Colon (tissue), 2 donors: ENCODE measurements at regions not wholly inside any gene's neighbourhood (a gene's known extent, or its start where the extent isn't known, plus 50 kb on each side); places are given as distances from the start of the nearest gene placed in this dataset.

Source experiments
- FAIRE-seq: peaks from 2 replicates; lab custom pipeline; 2012; peaks lifted over from hg19 to GRCh38; lab: Jason Lieb, UNC
- donor health status: control.
- donor health status: control.

- FAIRE-seq, result no peak
These were observed 414.2 kb upstream of the WWC1 start for GRCh38 chr5:167877114-167877722.

DNA sequence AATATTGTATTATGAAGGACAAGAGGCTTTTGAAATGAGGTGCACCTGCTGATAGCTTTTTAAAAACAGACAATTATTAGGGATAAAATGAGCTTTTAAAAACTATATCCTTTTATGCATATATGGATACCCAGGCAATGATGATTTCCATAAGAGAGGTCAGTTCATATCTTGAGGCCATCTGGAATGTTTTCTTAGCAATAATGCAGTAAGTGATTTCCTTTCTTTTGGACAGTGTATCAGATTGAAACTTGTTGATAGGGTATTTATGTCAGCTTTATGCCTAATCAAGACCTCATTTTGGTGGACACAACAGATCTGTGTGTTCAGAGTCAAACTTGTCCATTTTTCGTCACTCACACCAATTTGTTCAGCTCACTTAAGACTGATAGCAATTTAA lies 413.5 kb upstream of the WWC1 start:
- no peak for FAIRE-seq

DNA sequence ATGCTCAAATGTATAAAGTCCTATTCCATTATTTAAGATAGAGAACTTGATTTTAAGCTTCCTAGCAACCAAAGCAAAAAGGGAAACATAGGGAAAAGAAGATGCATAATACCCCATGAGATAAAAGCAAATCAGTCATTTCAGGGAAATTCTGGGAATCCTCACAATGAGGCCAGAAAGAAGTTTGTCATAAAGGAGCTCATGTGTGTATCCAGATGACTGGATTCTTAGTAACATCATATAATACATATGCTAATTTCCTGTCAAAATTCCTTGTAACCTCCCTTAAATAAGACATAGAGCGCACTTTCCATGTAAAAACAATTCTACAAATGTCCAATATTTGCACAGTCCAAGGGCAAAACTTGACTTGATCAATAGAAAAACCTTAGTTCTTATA lies 411.0 kb upstream of the WWC1 start:
- no peak for FAIRE-seq

DNA sequence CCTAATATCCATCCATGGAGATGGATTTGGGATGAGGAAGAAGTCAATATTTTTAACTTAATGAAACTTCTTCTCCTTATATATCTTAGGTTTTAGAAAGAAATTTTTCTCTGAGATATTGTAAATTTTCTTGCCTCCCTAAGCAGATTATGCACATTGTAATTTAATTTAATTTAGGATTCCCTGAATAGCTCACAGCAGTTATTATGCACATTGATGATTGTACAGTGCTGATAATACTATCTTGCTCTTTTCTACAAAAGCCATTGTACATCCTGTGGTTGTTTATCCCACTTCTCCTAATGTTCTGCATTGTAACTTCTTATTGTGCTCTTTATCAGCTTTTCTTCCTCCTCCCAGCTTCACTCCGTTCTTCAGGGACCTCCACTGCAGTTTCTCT lies 410.4 kb upstream of the WWC1 start:
- no peak for FAIRE-seq

DNA sequence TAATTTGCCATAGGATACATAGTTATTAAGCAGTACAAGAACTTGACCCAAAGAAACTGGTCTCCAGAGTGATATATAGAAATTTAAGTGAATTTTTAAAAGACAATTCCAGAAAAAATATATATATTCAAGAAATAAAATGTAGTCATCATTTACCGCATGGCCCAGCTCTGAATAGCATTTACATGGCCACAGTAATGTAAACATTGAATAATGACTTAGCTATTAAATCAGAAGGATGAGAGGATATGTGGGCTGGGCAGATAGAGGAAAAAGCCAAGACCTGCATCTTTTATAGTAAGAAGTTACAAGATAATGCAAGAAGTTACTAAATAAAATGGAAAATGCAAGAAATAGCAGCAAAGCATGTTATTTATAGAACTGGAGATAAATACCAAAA lies 405.2 kb upstream of the WWC1 start:
- FAIRE-seq, result no peak

- no peak for FAIRE-seq
These were observed 403.1 kb upstream of the WWC1 start for GRCh38 chr5:167888393-167888792.

DNA sequence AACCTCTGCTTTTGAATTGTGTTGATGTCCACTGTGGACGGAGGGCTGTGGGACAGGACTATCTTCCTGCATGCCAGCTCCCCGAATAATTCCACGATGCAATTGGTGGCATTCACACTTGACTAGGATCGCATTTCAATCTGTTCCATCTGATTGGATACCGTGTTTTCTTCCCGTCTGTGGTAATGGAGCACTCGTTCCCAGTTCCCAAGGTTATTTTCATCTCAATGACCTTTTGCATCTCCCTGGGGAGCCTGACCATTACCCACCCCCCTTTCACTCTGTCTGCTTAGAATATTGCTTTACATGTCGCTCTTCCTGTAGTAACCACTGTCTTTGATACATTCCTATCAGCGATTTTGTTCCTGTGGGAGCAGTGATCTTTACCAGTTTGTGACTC lies 402.2 kb upstream of the WWC1 start:
- no peak for FAIRE-seq

DNA sequence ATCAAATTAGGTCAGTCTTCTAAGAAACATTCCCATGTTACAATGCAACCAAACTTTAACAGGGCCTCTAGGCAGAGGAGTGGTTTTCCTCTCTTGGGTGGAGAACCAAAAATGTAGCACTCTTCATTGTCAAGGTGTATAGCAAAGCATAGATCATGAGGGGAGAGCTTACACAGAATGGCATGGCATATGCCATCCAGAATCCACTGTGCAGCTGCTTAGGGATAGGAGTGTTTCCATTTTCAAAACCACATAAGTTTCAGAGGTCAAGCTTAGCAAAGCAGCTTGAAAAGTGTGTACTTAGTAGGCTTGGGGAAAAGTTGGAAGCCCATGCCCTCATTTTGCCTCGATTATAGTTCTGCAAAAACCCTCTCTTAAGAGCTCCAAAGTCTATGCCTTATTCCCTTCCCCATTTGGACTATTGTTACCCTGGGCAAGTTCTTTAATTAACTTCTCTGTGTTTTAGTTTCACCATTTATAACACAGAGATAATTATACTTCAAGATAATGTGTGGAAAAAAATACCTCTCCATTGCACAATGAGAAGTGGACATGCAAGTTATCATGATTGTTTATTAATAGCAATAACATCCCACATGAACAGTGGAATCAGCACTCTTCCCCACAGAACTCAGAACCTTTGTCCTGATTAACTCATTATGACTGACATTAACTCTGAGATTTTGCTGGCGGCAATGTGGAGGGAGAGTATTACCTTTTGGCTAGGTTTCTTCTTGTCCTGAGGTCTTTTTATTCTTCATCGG lies 398.9 kb upstream of the WWC1 start:
- no peak for FAIRE-seq

GRCh38 chr5:167893271-167893670 lies 398.2 kb upstream of the WWC1 start:
- FAIRE-seq, result no peak

DNA sequence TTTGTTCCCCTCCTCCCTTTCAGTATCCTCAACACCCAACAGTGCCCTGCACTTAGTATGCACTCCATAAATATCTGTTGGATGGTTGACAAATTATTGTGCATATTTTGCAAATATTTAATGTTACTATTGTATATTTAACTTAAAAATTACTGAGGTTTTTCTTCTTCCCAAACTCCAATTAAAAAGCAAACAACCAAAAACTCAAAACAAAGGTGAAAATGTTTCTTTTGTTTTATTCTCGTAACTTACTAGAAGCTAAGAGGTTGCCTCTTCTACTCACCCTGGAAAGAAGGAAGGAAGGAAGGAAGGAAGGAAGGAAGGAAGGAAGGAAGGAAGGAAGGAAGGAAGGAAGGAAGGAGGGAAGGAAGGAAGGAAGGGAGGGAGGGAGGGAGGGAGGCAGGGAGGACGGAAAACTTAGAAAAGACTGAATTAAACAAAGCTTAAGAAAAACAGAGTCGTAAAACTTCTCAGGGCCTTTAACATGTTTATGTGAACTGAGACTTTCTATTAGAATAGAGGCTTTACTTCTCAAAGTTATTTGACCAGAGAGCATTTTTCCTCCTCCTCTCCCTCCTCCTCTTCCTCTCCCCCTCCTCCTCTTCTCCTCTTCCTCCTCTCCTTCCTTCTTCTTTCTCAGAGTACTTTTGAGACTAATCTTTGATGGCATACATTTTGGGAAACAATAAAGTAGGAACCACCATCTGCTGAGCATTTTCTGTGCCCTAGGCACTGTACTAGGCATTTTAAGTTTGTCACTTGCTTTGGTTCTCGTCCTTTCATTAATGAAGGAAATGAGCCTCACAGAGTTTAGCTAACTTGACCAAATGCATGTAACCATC lies 396.6 kb upstream of the WWC1 start:
- no peak for FAIRE-seq

DNA sequence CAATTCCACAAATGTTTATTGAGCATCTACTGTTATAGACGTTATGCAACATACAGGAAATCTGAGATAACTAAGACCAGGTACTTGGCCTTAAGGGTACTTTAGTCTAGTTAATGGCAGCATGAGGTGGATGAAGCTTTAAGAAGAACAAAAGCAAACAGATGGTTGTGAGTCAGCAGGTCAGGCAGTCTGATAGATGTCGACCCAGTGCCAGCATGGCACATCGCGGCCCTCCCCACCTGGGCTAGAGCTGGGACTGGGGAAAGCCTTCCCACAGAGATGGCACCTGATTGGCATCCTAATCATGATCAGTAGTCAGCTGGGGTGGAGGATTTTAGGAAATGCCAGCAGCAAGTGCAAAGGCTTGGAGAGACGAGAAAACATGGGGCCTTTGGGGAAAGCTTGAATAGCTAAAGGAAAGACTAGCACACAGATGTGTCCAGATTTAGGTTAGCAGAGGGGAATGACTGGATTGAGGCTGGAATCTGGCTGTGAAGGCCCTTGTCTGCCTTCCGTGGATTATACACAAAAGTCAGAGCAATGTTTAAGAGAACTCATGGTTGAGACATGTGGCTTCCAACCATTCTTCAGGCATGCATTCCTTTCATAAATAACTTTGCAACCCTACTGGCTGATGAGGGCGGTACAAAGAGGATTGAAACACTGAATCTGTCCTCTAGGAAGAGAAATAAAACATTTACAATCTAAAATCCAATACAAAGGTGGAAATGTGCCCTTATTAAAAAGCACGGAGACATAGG lies 395.4 kb upstream of the WWC1 start:
- FAIRE-seq, result no peak

DNA sequence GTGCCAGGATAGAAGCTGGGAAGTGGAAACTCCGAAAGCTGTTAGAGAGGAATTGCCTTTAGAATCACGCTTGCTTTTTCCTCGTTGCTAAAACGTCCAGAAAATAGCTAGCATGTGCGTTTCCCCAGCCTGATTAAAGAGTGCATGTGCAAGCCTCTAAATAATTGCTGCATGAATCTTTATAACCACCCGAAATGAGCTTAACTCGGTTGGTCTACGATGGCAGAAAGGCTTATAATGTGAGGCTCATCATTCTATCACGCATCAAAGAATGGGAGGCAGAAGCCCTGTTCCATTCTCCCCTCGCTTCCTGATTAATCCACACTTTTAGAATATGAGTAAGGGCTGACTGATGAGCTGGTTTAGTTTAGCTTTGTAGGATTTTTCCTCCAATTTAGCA lies 394.6 kb upstream of the WWC1 start:
- no peak for FAIRE-seq

DNA sequence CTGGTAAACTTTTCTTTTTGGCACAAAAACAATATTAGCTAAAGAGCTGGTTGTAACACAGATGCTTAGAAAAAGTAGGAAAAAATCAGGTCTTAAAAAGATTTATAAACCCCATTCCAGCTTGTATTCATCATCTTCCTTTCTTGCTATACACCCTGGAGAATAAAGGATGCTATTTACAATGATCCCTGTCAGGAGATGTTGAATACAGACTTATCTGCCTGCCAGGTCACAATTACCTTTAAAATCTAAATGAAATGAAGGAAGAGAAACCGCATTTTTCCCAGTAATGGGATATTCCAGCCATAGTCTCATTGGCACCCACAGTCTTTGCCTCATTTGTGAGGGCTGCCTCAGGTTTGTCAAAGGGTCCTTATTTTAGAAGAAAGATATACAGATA lies 394.1 kb upstream of the WWC1 start:
- FAIRE-seq, result no peak

DNA sequence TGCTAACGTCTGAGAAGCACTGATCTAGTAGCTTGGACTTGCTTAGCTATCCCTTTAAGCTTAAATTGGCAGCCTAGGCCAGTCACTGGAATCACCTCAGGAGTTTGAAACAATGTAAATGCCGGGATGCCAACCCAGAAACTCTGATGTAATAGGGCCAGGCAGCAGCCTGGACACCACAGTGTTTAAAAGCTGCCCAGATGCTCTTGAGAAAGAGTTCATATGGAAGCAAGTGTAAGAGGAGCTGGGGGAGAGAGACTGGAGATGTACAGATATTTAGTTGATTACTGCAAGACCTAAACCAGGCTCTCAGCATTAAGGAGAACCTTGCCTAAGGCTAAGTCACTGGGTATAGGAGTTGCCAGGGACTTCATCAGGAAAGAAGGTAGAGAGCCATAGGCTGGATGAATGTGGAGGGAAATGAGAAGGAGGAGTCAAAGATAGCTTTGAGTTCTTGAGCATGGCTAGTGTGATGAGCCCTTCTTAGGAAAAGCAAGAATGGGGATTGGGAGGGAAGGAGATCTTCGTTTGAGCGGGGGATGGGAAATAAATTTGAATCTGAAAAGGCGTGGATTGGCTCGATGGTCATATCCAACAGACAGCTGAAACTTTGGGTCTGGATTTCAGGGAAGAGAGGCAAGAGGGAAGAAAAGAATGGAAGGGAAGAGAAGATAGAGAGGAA lies 392.9 kb upstream of the WWC1 start:
- FAIRE-seq, result no peak

- FAIRE-seq, result no peak
These were observed 391.9 kb upstream of the WWC1 start for GRCh38 chr5:167899490-167900070.

GRCh38 chr5:167900340-167900935 lies 391.0 kb upstream of the WWC1 start:
- FAIRE-seq, result no peak

DNA sequence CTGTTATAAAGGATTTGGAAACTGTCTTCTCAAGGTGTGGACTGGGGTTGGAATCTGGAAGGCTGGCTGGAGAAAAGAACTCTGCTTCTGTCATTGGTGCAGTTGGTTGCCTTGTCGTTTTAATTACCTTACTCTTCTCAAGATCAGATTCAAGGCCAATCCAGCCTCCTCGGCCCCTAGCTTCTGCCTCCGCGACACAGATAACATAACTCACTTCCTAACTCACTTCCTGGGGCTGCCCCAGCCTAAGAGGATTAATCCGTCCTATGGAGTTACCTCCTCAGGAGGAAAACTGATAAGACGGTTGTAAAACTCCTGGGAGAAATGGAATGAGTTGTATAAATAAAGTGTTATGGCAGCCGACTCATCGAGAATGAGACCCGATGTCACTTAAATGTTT lies 389.1 kb upstream of the WWC1 start:
- FAIRE-seq, result no peak

- no peak for FAIRE-seq
These were observed 388.2 kb upstream of the WWC1 start for GRCh38 chr5:167903243-167903642.

- FAIRE-seq, result no peak
These were observed 387.8 kb upstream of the WWC1 start for GRCh38 chr5:167903659-167904058.

- FAIRE-seq, result no peak
These were observed 385.3 kb upstream of the WWC1 start for GRCh38 chr5:167905919-167906853.
